ENCODE measurements at regions not wholly inside any gene's neighbourhood (a gene's known extent, or its start where the extent isn't known, plus 50 kb on each side); places are given as distances from the start of the nearest gene placed in this dataset.

DNA sequence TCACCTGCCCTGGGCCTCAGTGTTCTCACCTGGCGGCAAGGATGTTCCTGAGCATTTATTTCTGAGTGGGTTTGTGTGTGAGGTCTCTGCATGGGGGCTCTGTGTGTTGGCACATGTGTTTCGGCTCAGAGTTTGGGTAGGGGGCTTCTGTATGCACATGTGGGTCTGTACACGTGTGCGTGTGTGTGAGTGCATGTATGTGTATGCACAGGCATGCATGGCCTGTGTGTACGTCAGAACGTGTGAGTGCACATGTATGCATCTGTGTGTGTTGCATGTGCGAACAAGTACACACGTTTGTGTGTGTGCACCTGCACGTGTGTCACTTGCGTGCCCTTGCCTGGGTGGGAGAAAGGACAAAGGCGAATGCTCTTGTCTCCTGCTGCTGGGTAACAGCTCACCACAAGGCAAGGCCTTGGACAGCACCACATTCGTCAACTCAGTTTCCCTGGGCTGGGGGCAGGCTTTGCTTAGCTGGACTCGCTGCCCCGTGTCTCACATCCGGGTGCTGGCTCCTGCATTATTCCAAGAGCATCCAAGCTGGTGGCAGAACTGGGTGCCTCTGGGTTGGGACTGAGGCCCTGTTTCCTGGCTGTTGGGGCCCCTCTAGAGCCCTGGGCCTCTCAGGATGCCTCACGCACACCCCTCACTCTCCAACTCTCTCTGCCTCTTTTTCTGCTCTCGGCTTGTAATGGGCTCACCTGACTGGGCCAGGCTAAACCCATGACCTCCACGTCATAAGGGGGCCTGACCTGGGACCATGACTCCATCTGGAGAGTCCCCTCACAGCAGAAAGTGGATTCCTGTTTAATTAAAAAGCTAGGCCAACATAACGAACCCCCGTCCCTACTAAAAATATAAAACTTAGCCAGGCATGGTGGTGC, 153.6 kb upstream of the C14orf180 start:
- DNase-seq (ENCODE audit: low spot score), result no peak

DNA sequence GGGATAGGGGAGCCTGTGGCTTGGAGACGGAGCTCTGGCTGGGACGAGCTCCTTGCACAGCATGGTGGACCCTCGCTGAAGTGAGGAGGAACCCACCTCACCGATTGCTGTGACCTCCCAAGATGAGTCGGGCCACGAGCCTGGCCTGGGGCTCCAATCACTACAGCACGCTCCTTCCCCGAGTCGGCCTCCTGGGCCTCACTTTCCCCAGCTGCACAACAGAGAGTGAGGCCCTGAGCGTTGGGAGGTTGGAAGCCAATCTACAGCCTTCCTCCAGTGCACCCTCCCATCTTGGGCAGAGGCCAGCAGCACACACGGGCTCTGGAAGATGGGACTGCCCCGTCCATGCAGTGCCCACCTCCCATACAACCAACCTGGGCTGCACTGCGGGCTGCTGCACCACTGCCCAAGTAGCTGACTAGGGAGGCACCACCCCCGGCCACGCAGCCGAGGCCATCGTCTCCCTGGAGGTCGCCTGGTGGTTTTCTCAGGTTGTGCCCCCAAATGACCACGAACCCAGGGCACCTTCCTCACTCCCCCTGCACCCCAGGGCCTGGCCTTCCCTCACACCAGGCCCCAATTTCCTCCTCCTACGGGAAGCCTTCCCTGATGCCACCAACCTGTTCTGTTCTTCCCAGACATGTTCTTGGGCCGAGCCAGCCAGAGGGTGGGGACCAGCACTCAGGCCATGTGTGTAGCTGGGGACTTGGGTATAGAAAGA, 152.3 kb upstream of the C14orf180 start:
- DNase-seq (ENCODE audit: low spot score), result no peak

DNA sequence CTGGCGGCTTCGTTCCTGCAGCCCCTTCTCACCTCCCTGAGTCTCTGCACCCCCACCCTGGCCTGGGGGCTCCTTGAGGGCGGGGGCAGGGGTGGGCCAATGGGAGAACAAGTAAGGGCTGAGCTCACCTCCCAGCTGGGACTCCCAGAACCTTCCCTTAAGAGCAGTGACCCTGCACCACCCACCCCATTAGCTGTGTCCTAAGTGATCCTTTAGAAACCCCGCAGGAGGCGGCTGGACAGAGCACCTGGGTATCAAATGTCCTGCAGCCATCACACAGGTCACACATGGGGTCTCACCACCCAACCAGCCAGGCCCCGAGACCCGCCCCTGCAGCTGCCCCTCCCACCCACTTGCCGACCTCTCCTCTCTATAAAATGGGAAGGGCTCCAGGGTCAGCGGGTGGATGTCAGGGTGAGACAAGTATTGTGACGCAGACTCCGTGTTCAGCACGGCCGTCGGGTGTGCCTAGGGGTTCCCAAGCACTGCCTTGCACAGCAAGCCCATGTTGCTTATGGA, 151.2 kb upstream of the C14orf180 start:
- no peak for DNase-seq (ENCODE audit: low spot score)

DNA sequence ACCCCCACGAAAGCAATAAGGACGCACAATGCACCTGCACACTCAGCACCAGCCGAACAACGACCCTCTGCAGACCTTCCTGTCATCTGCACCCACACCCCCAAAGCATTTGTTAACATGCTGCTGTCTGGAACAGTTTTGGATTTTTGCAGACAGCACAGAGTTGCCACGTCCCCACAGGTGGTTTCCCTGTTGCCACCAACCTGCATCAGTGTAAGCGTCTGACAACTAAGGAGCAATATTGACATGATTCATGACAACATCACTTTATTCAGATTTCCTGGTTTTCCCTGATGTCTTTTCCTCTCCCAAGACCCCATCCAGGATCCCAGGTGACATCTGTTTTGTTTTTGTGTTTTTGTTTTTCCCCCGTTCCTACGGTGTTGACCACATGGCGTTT, 150.7 kb upstream of the C14orf180 start:
- no peak for DNase-seq (ENCODE audit: low spot score)

DNA sequence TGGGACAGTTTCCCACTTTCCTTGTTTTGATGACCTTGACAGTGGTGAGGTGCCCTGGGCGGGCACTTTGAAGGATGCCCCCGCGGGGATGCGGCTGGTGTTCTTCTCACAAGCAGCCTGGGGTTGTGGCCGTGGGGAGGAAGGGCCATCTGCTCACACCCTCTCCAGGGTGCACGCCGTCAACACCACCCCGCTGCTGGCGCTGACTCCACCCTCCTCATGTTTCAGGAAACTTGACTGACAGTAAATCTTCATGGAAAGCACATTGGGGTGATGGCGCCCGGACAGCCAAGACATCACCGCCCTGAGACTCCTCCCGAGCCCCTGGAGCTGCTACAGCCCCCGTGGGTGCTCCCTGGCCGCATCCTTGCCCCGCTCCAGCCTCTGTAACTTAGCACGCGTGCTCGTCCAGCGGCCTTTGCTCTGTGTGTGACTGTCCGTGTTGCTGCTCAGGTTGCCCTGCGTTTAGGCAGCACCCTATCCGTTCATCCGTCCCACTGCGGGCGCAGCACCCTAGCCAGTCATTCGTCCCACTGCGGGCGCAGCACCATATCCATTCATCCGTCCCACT, 150.2 kb upstream of the C14orf180 start:
- DNase-seq (ENCODE audit: low spot score), result no peak

DNA sequence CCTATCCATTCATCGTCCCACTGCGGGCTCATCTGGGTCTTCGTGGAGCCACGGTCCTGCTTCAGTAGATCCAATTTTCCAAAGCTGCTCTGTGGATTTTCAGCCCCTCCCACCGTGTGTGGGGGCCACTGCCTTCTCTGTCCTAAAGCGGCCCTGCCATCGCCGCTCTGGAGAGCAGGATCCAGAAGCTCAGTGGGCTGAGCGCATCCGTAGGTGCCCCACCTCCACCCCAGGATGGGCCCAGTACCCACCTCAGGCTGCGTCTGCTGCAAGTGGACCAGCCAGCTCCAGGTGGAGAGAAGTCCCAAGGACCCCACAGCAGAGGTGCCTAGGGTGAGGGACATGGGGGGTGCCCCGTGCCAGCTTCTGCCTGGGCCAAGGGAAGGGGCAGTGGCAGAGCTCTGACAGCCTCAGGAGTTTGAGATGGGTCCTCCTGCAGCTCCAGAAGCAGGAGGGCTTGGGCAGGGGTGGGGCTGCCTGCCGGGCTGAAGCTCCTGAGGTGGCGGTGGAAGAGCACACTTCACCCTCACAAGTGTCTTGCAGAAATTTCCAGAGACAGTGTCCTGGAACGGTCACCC, 148.1 kb upstream of the C14orf180 start:
- no peak for DNase-seq (ENCODE audit: low spot score)

DNA sequence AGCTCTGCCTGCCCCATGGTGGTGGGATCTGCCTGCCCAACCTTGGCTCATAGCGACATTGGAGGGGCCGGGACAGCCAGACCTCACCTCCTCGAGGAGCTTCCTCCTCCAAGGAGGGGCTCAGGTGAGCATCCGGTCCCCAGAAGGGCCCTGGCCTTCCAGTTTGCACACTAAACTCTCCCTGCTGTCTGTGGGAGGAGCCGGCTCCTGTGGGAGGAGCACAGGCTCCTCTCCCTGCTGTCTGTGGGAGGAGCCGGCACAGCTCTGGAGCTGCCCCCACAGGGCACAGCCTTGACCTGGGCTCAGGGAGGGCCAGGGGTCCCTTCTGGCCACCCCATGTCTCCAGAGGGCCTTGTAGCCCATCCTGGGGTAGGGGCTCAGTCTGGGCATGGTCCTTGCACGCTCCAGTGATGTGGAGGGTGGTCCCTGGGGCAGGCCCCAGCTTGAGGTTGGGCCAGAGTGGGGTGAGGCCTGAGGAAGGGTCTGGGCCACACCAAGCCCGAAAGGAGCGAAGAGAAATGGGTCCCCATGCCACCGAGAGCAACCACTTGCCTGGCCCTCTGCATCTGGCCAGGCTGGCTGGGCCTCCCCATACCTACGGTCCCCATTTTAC, 147.5 kb upstream of the C14orf180 start:
- DNase-seq (ENCODE audit: low spot score), result no peak

DNA sequence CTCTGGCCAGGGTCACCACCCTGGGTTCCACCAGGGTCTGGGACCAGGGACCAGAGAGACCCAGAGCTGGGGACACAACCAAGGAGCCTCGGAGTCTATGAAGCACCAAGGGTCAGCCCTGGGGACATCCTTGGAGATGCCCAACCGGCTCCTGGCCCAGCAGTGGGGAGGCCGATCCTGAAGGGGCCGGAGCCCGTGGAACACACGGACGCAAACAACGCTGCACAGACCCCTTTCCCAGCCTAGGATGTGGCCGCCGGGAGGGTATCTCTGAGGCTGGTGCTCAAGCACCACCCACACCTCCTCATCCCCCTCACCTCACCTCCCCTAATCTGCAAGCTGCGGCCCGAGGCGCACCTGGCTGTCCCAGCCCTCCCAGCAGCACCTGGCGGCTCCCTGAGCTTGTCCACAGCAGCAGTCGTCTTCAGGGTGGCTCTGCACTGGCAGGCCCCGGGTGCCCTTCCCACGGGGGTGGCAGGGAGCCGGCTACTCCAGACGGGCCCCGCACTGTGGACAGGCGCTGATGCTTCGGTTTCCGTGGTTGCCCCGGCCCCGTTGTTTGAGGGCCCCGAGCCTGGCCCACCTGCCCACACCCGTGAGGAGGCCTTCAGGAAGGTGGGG, 146.8 kb upstream of the C14orf180 start:
- DNase-seq (ENCODE audit: low spot score), result no peak

DNA sequence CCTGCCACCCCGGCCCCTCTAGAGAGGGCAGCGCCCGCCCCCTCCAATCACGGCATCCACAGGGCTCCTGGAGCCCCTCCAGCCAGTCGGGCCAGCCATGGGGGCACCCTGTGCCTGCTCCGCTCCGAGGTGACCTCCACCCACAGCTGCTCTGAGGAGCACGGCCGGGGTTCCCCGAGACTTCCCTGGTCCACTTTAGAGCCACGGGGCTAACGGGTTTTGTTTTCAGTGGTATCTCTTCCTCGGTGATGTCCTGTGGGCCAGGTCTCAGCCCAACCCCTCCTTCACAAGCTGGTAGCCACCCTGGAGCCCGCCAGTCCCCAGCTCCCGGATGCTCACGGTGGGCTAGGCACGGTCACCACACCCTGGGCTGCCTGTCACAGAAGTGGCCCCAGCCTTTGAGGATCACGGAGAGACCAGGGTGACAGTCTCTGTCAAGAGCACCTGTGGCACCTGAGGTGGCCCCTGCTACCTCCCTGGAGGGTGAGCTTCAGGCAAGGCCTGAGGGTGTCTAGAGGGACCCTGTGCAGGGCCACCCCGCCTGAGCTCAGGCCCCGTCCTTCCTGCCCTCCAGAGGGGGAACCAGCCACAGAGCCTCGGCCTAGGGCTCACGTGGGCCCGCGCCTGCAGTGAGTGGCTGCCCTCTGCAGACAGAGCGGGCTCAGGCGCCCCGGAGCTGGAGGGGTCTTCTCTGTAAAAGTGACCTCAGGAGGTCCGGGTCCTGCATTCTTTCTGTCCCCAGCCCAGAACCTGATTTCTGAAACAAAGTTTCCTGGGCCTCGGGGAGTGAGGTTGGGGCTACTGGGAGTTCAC, 146.0 kb upstream of the C14orf180 start:
- DNase-seq (ENCODE audit: low spot score), result no peak

DNA sequence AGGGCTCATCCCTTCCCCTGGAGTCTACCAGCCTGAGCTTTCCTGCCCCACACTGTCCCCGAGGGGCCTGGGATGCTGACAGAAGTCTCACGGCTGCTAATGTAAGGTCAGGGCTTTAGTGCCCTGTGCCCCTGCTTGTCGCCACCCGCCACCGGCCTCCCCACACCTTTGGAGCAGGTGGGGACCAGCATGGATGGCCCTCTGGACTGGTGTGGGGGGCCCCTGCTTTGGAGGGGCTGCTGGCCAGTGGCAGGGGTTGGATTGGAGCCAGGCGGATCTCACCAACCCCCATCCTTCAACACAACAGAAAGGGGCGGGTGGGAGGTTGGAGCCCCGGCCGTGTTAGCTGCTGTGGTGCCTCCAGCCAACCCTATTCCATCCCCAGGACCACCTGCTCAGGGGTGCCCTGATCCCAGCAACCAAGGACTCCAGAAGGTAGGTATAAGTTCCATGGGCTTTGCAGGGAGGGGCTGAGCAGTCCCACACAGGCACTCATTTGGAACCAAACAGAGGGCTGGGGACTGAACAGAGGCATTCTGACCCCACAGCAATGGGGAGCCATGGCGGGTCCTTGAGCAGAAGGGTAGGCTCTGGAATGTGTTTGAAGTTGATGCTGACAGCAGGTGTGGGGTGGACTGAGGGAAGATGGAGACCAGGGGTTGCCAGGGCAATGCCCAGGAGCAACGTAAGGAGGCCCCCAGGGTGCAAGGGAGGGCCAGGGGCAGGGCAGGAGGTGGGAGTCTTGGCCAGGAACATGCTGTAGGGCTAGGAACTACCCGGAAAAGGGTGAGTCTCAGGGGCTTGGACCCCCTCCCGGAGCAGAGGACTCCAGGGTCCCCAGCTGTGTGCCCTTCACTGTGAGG, 145.1 kb upstream of the C14orf180 start:
- DNase-seq (ENCODE audit: low spot score), result no peak

DNA sequence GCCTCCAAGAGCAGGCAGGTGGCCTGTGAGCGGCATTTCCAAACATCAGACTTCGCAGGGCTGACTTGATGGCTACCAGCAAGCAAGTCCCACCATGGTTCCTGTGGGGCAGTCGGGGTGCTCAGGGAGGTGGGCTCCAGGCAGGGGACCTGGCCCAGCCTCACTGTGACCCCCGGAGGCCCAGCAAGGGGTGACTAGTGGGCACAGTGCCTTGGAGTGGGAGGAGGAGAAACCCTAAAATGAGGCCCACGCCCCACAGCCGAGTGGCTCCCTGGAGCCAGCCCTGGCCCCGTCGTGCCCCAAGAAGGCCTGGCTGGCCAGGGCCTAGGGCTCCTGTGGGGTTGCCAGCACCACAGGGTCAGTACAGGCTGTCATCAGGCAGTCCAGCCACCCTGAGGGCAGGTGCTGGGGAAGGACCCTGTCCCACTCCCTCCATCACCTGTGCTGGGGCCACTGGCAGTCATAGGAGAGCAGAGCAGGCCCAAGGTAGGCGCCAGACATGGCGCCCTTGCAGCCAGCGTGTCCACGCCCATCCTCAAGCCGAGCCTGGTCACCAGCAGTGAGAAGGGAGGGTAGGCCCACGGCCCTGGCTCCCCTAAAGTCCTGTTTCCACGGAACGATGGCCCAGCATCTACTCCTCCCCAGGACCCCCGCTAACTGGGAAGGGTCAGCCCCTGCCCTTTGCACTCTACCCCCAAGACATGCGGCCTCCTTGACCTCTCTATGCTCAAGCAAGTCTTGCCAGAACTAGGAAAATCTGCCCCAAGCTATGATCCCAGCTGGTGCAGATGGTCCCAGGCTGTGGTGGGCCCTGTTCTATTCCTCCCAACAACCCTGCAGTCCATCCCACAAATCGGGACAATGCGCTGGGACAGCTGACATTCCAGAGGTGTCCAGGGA, 144.2 kb upstream of the C14orf180 start:
- DNase-seq (ENCODE audit: low spot score), result no peak

DNA sequence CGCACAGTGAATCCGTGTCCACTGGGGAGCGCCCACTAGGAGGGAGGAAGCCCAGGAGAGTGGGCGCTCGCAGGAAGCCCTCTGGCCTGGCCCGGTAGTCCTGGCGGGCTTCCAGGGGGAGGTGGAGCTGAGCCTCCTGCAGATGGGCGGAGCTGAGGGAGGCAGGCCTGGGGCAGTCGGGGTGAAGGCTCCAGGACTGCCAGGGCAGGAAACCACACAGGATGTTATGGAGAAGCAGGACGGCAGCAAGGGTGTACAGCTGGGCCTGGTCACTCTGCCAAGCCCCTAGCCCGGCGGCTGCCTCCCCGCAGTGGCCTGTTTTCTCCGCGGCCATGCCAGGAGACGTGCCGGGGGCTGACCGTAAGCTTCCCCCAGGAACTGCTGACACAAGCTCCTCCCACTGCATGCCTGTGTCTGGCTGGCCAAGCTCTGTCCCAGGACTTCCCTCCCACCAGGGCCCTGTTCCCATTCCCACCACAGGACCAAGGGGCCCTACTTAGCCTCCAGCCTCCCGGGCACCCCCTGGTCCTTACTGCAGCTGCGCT, 143.4 kb upstream of the C14orf180 start:
- DNase-seq (ENCODE audit: low spot score), result peak; percentile 10

DNA sequence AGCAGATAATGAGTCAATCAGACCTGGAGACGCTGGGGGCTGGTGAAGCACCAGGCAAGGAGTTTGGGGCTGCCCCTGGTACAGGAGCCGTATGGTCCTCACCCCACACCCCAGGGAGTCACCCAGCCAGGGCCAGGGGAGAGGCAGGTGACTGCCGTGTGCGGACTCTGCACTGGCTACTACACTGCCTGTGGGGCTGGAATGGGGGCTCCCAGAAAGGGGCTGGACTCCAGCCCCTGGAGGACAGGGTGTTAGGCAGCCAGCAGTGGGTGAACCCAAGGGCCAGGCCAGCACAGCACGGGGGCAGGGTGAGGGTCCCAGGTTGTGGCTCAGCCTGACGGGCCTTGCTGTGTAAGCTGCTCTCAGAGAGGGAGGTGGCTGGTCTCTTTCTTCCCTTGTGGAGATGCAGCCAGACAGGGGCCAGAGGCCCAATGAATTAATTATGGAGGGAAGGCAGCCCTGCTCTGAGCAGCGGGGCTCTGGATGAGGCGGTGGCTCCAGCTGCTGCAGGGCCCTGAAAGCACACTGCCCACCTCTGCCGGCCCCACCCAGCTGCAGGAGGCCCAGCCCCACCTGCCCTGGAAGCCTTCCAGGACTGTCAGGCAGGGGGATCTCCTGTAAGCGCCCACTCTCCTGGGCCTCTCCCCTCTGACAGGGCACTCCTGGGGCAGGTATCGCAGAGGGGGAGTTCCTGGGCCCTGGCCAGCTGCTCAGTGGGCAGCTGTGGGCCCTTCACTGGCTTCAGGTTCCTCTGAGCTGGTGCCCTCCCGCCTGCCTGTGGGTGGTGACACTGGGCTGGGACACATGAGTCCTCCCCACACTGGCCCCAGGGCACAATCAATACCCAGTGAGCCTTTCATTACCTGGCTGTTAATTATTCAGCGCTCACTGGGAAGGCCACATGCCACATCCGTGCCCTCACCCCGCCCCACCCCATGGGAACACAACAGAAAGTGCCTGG, 142.5 kb upstream of the C14orf180 start:
- no peak for DNase-seq (ENCODE audit: low spot score)

DNA sequence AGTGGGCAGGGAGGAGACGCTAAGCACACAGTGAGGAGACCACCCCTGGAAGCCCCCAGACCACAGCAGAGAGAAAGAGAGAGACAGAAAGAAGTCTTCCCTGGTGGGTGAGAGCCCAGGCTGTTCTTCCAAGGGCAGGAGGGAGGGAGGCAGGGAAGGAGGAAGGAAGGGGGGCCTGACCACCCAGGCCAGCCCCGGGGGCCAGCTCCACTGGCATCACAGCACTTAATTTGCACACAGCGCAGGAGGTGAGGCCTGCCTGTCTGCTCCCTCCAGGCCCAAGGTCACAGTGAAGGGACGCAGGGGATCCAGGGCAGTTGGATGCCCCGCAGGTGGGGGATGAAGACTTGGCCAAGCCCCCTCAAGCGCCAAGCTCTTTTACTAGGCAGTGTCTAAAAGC, 141.9 kb upstream of the C14orf180 start:
- no peak for DNase-seq (ENCODE audit: low spot score)

DNA sequence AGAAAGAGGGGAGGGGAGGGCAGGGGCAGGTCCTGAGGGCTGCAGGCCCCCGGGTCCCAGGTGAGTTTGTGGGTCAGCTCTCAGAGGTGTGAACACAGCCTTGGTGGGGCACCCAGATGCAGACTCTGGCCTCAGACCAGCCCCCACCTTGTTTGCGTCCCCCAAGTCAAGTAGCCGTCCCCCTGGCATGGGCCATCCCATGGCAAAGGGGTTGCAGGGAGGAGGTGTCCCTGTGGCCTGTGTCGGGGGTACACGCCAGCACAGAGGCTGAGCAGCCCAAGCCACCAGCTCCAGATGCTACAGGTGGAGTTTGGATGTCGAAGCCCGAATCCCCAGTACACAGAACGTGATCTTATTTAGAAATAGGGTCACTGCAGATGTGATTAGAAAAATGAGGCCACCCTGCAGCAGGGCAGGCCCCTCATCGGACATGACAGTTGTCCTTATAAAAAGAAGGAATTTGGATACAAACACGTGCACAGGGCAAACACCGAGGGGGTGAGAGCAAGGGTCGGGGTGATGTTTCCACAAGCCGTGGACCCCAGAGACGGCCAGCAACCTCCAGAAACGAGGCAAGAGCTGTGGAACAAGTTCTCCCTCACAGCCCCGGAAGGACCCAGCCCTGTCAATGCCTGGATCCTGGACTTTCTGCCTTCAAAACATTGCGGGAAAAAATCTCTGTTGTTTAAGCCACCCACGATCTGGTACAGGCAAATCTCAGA, 141.2 kb upstream of the C14orf180 start:
- DNase-seq (ENCODE audit: low spot score), result no peak

DNA sequence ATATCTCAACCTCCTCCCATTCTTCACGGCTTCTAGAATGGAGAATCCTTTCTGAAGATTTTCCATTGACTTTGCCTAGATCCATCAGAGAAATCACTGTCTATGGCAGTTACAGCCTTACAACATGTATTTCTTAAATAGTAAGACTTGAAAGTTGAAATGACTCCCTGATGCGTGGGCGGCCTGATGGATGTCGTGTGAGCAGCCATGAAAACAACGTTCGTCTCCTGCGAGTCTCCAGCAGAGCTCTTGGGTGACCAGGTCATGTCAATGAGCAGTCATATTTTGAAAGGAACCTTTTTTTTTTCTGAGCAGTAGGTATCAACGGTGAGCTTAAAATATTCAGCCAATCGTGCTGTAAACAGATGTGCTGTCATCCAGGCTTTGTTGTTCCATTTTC, 139.9 kb upstream of the C14orf180 start:
- no peak for DNase-seq (ENCODE audit: low spot score)

All from pons (tissue), 1 donor.